PC-9 (cell line): ENCODE measurements at regions not wholly inside any gene's neighbourhood (a gene's known extent, or its start where the extent isn't known, plus 50 kb on each side); places are given as distances from the start of the nearest gene placed in this dataset.

Source experiments
- EZH2 ChIP-seq: fragments of 200-600 bp; sonication (generic); IDR thresholded peaks from 2 replicates; pipeline ENCODE4 v1.8.0; 2017; ENCODE audit warnings: antibody characterized with exemption, low read depth
- TF ChIP-seq, protein P1 (sequence below): fragments of 200-600 bp; sonication (generic); conservative IDR thresholded peaks from 2 replicates; pipeline ENCODE4 v1.6.1; 2017; ENCODE audit warnings: mixed run types, antibody characterized with exemption, mild to moderate bottlenecking, moderate library complexity

DNA sequence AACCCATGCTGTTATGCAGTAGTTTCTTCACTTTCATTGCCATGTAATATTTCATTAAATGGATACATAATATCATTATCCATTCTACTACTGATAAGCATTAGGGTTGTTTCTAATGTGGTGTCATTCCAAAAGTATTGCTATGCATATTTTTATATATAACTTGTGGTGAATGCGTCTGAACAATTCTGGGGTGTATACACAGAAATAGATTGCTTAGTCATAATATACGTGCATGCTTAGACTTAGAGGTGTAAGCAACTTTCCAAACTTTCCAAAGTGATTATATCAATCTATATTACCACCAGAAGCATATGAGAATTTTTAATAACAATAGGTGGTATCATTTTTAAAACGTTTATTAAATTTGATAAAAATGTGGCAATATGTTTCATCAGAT, 540.9 kb downstream of the DSC3 start:
- TF ChIP-seq, protein P1, sequence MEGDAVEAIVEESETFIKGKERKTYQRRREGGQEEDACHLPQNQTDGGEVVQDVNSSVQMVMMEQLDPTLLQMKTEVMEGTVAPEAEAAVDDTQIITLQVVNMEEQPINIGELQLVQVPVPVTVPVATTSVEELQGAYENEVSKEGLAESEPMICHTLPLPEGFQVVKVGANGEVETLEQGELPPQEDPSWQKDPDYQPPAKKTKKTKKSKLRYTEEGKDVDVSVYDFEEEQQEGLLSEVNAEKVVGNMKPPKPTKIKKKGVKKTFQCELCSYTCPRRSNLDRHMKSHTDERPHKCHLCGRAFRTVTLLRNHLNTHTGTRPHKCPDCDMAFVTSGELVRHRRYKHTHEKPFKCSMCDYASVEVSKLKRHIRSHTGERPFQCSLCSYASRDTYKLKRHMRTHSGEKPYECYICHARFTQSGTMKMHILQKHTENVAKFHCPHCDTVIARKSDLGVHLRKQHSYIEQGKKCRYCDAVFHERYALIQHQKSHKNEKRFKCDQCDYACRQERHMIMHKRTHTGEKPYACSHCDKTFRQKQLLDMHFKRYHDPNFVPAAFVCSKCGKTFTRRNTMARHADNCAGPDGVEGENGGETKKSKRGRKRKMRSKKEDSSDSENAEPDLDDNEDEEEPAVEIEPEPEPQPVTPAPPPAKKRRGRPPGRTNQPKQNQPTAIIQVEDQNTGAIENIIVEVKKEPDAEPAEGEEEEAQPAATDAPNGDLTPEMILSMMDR: no peak
- no peak for TF ChIP-seq EZH2
